ENCODE measurements at regions not wholly inside any gene's neighbourhood (a gene's known extent, or its start where the extent isn't known, plus 50 kb on each side); places are given as distances from the start of the nearest gene placed in this dataset.

DNA sequence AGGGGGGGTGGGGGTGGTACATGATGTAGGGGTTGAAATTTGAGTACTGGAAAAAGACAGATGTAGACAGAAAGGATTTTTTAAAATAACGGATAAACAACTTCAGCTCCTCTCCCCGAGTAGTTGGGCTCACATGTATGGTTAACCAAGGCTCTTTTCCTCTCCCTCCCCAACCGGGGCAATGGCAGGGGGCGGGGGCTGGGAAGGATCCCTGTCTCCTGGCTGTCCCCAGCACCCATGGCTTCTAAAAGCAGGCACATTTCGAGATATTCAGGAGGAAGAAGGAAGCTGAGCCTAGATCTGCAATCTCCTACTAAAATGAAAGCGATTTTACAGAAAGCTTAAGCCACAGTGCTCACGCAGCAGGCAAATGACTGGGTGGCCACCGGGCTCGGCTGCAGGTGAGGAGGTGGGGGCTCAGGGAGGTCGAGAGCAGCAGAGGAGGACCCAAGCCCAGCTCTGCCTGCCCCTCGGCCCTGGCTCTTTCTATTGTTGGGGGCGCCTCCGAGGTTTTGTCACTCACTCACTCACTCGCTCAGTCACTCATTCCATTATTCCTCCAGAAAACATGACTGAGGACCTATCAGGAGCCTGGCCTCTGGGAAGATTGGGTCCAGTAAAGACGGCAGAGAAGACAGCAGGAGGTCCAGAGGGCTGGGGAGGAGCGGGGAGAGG lies 573.3 kb downstream of the PTPRU start:
- ChIA-PET POLR2A (no interaction called here), CTCF (interaction anchor here (2.2 kb wide), 1 partner anchor 16 kb away, joined by 9 read pairs; no protein-coding TSS in a partner anchor)
- TF ChIP-seq, protein P1, sequence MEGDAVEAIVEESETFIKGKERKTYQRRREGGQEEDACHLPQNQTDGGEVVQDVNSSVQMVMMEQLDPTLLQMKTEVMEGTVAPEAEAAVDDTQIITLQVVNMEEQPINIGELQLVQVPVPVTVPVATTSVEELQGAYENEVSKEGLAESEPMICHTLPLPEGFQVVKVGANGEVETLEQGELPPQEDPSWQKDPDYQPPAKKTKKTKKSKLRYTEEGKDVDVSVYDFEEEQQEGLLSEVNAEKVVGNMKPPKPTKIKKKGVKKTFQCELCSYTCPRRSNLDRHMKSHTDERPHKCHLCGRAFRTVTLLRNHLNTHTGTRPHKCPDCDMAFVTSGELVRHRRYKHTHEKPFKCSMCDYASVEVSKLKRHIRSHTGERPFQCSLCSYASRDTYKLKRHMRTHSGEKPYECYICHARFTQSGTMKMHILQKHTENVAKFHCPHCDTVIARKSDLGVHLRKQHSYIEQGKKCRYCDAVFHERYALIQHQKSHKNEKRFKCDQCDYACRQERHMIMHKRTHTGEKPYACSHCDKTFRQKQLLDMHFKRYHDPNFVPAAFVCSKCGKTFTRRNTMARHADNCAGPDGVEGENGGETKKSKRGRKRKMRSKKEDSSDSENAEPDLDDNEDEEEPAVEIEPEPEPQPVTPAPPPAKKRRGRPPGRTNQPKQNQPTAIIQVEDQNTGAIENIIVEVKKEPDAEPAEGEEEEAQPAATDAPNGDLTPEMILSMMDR (IDR thresholded peaks at IDR 0.05; ENCODE audit: control extremely low read depth, extremely low read depth, low read depth, missing control alignments), result no peak
- no peak for DNase-seq (ENCODE audit: extremely low spot score)

DNA sequence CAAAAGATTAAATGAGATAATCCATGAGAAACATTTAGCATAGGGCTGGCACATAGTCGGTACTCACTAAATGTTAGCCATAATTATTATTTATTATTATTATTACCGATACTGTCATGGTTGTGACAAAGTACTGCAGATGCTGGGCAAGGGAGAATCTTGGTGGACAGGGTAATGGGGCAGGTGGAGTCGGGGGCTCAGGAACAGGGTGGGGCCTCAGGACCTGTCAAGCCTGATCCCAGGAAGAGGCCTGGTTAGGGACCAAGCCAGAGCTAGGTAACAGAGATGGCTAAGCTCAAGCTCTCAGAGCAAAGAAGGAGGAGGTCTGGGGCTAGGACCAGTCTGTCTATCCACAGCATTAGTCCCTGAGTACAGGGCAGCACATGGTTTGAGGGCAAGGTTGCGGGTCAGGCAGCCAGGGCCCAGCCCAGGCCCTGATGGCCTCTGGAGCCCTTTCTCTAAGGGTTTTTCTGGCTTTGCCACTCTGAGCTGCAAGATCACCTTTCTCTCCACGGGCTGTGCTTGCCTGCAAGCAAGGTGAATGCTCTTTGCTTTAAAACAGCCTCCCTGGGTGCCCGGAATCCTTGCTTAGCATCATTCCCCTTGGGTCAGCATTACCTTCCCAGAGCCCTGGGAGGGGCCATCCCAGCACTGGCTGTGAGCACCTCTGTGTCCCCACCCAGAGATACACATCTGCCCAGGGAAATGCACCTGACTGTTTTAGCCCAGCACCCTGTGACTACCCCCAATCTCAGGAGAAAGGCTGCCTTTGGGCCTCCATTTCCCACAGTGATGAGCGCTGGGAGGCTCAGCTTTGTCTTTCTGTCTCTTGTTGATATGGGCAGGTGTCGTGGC lies 572.0 kb downstream of the PTPRU start:
- CTCF ChIA-PET, result interaction anchor here (2.2 kb wide), 1 partner anchor 15 kb away, joined by 9 read pairs; no protein-coding TSS in a partner anchor

DNA sequence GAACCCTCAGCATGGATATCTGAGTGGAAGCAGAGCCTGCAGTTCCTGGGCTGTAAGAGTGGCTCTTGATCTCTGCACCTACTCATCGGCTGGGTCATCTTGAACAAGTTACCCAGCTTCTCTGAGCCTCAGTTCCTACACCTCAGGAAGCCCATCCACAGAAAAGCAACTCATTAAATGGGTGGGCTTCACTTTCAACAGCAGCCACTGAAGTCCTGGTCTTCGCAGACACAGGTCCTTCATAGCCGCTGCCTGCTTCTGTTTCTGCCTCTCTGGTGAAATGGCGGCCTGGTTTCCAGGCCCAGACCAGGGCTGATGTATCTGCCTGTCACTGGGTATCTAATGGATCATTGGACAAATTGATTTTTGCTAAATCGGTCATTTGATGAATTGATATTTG lies 571.4 kb downstream of the PTPRU start:
- DNase-seq (ENCODE audit: extremely low spot score), result no peak
- ChIA-PET POLR2A (no interaction called here), CTCF (no interaction called here)
- TF ChIP-seq, protein P1 (IDR thresholded peaks at IDR 0.05; ENCODE audit: control extremely low read depth, extremely low read depth, low read depth, missing control alignments), result no peak

More for the DNA sequence above, 572.0 kb downstream of the PTPRU start:
- DNase-seq (ENCODE audit: extremely low spot score), result no peak
- POLR2A ChIA-PET, result no interaction called here
- TF ChIP-seq, protein P1 (IDR thresholded peaks at IDR 0.05; ENCODE audit: control extremely low read depth, extremely low read depth, low read depth, missing control alignments), result no peak

DNA sequence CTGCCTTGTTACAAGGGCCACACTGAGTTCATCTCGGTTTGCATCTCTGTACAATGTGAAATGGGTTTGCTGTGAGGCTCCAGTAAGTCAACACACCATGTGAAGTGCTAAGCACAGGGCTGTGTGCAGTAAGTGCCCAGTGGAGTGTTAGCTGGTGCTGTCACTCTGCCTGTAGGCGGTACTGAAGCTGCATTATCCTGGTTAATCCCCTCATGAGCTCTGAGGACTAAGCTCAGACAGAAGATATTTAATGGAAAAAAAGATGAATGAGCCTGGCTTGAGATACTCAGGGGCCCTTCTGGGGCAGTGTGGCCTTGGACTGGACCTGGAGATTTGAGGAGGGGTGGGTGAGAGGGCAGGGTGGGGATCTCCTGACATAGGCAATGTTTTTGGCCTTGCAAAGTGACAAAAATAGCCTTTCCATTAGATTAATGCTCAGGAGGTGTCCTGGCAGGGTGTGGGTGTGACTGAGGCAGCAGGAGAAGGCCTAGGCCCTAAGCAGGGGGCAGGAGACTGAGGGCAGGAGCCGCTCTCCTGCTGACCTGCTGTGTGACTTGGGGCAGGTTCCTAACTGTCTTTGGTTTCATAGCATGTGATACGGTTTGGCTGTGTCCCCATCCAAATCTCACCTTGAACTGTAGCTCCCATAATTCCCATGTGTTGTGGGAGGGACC lies 570.5 kb downstream of the PTPRU start:
- TF ChIP-seq, protein P1 (IDR thresholded peaks at IDR 0.05; ENCODE audit: control extremely low read depth, extremely low read depth, low read depth, missing control alignments), result no peak
- ChIA-PET CTCF (interaction anchor here (1.5 kb wide), 1 partner anchor 13 kb away, joined by 5 read pairs; no protein-coding TSS in a partner anchor), POLR2A (no interaction called here)
- DNase-seq (ENCODE audit: extremely low spot score), result no peak

DNA sequence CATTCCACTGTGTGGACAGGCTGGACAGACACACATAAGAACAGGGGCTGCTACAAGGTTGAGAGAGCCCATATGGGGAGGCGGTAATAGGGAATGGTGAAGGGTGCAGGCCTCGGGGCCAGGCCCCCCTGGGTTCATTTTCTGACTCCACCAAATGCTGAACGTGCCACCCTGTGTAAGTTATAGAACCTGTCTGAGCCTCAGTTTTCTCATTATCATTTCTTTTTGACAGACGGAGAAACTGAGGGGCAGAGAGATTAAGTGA lies 569.5 kb downstream of the PTPRU start:
- CTCF ChIA-PET, result interaction anchor here (0.7 to 1.5 kb wide), 4 partner anchors 11 to 18 kb away, joined by 3 to 5 read pairs (median 3); no protein-coding TSS in a partner anchor
- POLR2A ChIA-PET, result no interaction called here
- TF ChIP-seq, protein P1 (IDR thresholded peaks at IDR 0.05; ENCODE audit: control extremely low read depth, extremely low read depth, low read depth, missing control alignments), result no peak
- no peak for DNase-seq (ENCODE audit: extremely low spot score)

DNA sequence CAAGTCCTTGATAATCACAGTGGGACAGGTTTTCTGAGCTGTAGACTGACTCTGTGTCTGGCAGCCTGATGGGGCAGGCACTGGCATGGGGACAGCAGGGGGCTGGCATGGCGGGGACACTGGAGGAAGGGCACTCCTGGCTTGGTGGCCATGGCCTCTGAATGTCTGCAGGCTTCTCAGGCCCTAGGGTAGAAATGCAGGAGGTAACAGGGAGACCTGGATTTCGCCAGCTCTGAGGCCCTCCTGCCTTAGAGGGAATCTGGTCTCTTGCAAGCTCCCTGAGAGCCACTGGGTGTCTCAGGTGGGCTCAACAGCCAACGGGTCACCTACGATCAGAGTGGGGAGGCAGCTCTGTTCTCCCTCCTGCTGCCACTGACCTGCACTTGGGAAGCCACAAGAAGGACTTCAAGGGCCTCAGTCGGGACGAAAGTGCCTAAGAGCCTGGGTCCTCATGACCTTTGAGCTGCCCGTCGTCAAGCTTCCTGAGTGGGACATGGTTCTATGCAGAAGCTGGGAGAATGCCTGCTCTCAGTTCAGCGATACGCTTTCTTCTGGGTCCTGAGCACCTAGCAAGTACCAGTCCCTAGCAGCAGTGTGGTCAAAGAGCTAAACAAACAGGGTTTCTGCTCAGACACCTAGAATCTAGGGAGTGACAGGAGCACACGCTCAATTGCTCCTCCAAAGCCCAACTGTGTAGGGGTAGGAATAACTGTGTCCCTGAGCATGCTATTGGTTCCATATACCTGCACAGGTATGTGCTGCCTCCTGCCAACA lies 569.0 kb downstream of the PTPRU start:
- TF ChIP-seq, protein P1 (IDR thresholded peaks at IDR 0.05; ENCODE audit: control extremely low read depth, extremely low read depth, low read depth, missing control alignments), result no peak
- ChIA-PET CTCF (interaction anchor here (0.7 to 1.5 kb wide), 4 partner anchors 11 to 18 kb away, joined by 3 to 5 read pairs (median 3); no protein-coding TSS in a partner anchor), POLR2A (no interaction called here)
- DNase-seq (ENCODE audit: extremely low spot score), result no peak

All from GM10248 (cell line).